ENCODE measurements at regions not wholly inside any gene's neighbourhood (a gene's known extent, or its start where the extent isn't known, plus 50 kb on each side); places are given as distances from the start of the nearest gene placed in this dataset.

- Histone ChIP-seq H3K27ac (ENCODE audit: insufficient read depth, low read length) (no peak overlapping the region), H3K27me3 (ENCODE audit: control insufficient read depth, insufficient read depth, low read length) (no peaks in the 10 kb centered on the region), H2AFZ (ENCODE audit: low read length) (no peak overlapping the region), H3K4me1 (ENCODE audit: control insufficient read depth, extremely low read depth, insufficient read depth, low read length) (no peaks in the 10 kb centered on the region), H3K4me3 (replicated peaks in 1 of 4; ENCODE audit: control extremely low read depth in 1 of 4, insufficient read depth in 1 of 4, low read depth in 3 of 4, low read length in 4 of 4) (no peak overlapping the region), H4K20me1 (ENCODE audit: control insufficient read depth, extremely low read depth, insufficient read depth, low read length) (no peaks in the 10 kb centered on the region), H3K36me3 (ENCODE audit: control insufficient read depth, insufficient read depth, low read length) (no peaks in the 10 kb centered on the region), H3K9me3 (ENCODE audit: control insufficient read depth, insufficient read depth, low read depth, low read length) (no peaks in the 10 kb centered on the region), H3K79me2 (ENCODE audit: control insufficient read depth, insufficient read depth, low read length) (no peaks in the 10 kb centered on the region), H3K4me2 (ENCODE audit: extremely low read depth, insufficient read depth, low read length) (no peak overlapping the region), H3K9ac (ENCODE audit: insufficient read depth, low read length) (no peak overlapping the region)
- no peak for DNase-seq (ENCODE audit: low read depth in 2 of 2)
- TF ChIP-seq EZH2 (IDR thresholded peaks at IDR 0.05; ENCODE audit: low read length, missing control alignments) = no peak
- TF ChIP-seq CTCF (conservative IDR thresholded peaks at IDR 0.05 in 1 of 2, IDR thresholded peaks at IDR 0.05 in 1 of 2; ENCODE audit: low read depth in 1 of 2, low read length in 2 of 2) = no peak
Observed at GRCh38 chr5:3177338-3177737, 418.3 kb upstream of the IRX1 start.

DNA sequence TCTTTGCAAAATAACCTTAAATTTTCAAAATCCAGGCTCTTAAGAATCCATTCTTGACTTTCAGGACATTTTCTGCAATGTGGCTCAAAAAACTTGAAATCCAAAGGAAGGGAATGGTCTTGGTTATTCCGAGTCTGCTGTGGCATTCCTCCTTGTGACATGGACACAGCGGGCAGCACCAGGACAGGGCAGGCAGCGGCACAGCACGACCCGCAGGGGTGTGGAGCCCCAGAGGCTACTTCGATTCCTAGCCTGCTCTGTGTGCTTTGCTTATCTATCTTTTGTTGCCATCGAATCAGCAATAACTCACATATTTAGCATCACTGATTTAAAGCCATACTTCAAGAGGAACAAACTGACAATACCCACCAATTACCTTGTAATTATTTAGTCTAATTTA, 420.2 kb upstream of the IRX1 start:
- H3K9ac ChIP-seq (ENCODE audit: insufficient read depth, low read length) = no peak overlapping the region
- H4K20me1 ChIP-seq (ENCODE audit: control insufficient read depth, extremely low read depth, insufficient read depth, low read length) = no peaks in the 10 kb centered on the region
- H3K9me3 ChIP-seq (ENCODE audit: control insufficient read depth, insufficient read depth, low read depth, low read length) = no peaks in the 10 kb centered on the region
- TF ChIP-seq CTCF (conservative IDR thresholded peaks at IDR 0.05 in 1 of 2, IDR thresholded peaks at IDR 0.05 in 1 of 2; ENCODE audit: low read depth in 1 of 2, low read length in 2 of 2) (no peak), EZH2 (IDR thresholded peaks at IDR 0.05; ENCODE audit: low read length, missing control alignments) (no peak)
- no peak overlapping the region for H3K27ac ChIP-seq (ENCODE audit: insufficient read depth, low read length)
- no peaks in the 10 kb centered on the region for H3K27me3 ChIP-seq (ENCODE audit: control insufficient read depth, insufficient read depth, low read length)
- no peaks in the 10 kb centered on the region for H3K79me2 ChIP-seq (ENCODE audit: control insufficient read depth, insufficient read depth, low read length)
- no peak overlapping the region for H3K4me3 ChIP-seq (replicated peaks in 1 of 4; ENCODE audit: control extremely low read depth in 1 of 4, insufficient read depth in 1 of 4, low read depth in 3 of 4, low read length in 4 of 4)
- DNase-seq (ENCODE audit: low read depth in 2 of 2) = no peak
- H3K4me2 ChIP-seq (ENCODE audit: extremely low read depth, insufficient read depth, low read length) = no peak overlapping the region
- H3K4me1 ChIP-seq (ENCODE audit: control insufficient read depth, extremely low read depth, insufficient read depth, low read length) = no peaks in the 10 kb centered on the region
- H2AFZ ChIP-seq (ENCODE audit: low read length) = no peak overlapping the region
- H3K36me3 ChIP-seq (ENCODE audit: control insufficient read depth, insufficient read depth, low read length) = no peaks in the 10 kb centered on the region

GRCh38 chr5:3167473-3167872, 416.0 kb upstream of the IRX2 start:
- Histone ChIP-seq H3K27me3 (ENCODE audit: control insufficient read depth, insufficient read depth, low read length) (no peaks in the 10 kb centered on the region), H3K9me3 (ENCODE audit: control insufficient read depth, insufficient read depth, low read depth, low read length) (no peaks in the 10 kb centered on the region), H3K79me2 (ENCODE audit: control insufficient read depth, insufficient read depth, low read length) (no peaks in the 10 kb centered on the region), H4K20me1 (ENCODE audit: control insufficient read depth, extremely low read depth, insufficient read depth, low read length) (no peaks in the 10 kb centered on the region), H3K4me1 (ENCODE audit: control insufficient read depth, extremely low read depth, insufficient read depth, low read length) (no peaks in the 10 kb centered on the region), H3K27ac (ENCODE audit: insufficient read depth, low read length) (no peak overlapping the region), H3K4me3 (replicated peaks in 1 of 4; ENCODE audit: control extremely low read depth in 1 of 4, insufficient read depth in 1 of 4, low read depth in 3 of 4, low read length in 4 of 4) (no peak overlapping the region), H3K36me3 (ENCODE audit: control insufficient read depth, insufficient read depth, low read length) (no peaks in the 10 kb centered on the region), H3K4me2 (ENCODE audit: extremely low read depth, insufficient read depth, low read length) (no peak overlapping the region), H2AFZ (ENCODE audit: low read length) (no peak overlapping the region), H3K9ac (ENCODE audit: insufficient read depth, low read length) (no peak overlapping the region)
- no peak for DNase-seq (ENCODE audit: low read depth in 2 of 2)
- TF ChIP-seq EZH2 (IDR thresholded peaks at IDR 0.05; ENCODE audit: low read length, missing control alignments) (no peak), CTCF (conservative IDR thresholded peaks at IDR 0.05 in 1 of 2, IDR thresholded peaks at IDR 0.05 in 1 of 2; ENCODE audit: low read depth in 1 of 2, low read length in 2 of 2) (no peak)
